Trophoblast cell (in vitro differentiated cells and primary cell): ENCODE measurements at regions not wholly inside any gene's neighbourhood (a gene's known extent, or its start where the extent isn't known, plus 50 kb on each side); places are given as distances from the start of the nearest gene placed in this dataset.

Experiments
- DNase-seq, 2 donors: peaks; one replicate each; pipeline ENCODE4 v3.0.0-alpha.2; 2016
- H2AFZ ChIP-seq: 2 replicates; pipeline ENCODE4 v1.6.1; 2013; ENCODE audit warnings: low read length, moderate library complexity, mild to moderate bottlenecking; ENCODE audit not compliant: insufficient read depth, poor library complexity
- H2AK5ac ChIP-seq: 2 replicates; pipeline ENCODE4 v1.6.1; 2013; ENCODE audit warnings: mild to moderate bottlenecking, low read length
- H2BK120ac ChIP-seq: 2 replicates; pipeline ENCODE4 v1.6.1; 2013; ENCODE audit warnings: low read length, mild to moderate bottlenecking, moderate library complexity; ENCODE audit not compliant: insufficient read depth, poor library complexity
- H2BK12ac ChIP-seq: 2 replicates; pipeline ENCODE4 v1.6.1; 2013; ENCODE audit warnings: mild to moderate bottlenecking, low read length, moderate library complexity
- H2BK5ac ChIP-seq: 2 replicates; pipeline ENCODE4 v1.6.1; 2013; ENCODE audit warnings: low read length, low read depth, moderate library complexity, mild to moderate bottlenecking; ENCODE audit not compliant: poor library complexity
- H3K14ac ChIP-seq: 2 replicates; pipeline ENCODE4 v1.6.1; 2013; ENCODE audit warnings: mild to moderate bottlenecking, low read length
- H3K18ac ChIP-seq: 2 replicates; pipeline ENCODE4 v1.6.1; 2013; ENCODE audit warnings: mild to moderate bottlenecking, low read length
- H3K23ac ChIP-seq: 2 replicates; pipeline ENCODE4 v1.6.1; 2013; ENCODE audit warnings: low read length
- H3K27ac ChIP-seq: 2 replicates; pipeline ENCODE4 v1.5.1; 2013; ENCODE audit warnings: low read depth, mild to moderate bottlenecking, inconsistent platforms, low read length, moderate library complexity
- H3K27me3 ChIP-seq: 2 replicates; pipeline ENCODE4 v1.6.1; 2013; ENCODE audit warnings: inconsistent platforms, mild to moderate bottlenecking, low read length, moderate library complexity; ENCODE audit not compliant: insufficient read depth
- H3K36me3 ChIP-seq, 2 experiments: 1 replicate in 1 of 2; 2 replicates in 1 of 2; pipeline ENCODE4 v1.6.1; 2013; ENCODE audit warnings: low read length in 2 of 2, mild to moderate bottlenecking in 2 of 2, moderate library complexity in 1 of 2; ENCODE audit not compliant: insufficient read depth in 2 of 2, control insufficient read depth in 1 of 2
- H3K4ac ChIP-seq: 2 replicates; pipeline ENCODE4 v1.6.1; 2013; ENCODE audit warnings: low read depth, mild to moderate bottlenecking, low read length, moderate library complexity
- H3K4me1 ChIP-seq, 2 experiments: 1 replicate in 1 of 2; 2 replicates in 1 of 2; pipeline ENCODE4 v1.6.1; 2013; ENCODE audit warnings: low read length in 2 of 2, mild to moderate bottlenecking in 2 of 2, moderate library complexity in 1 of 2; ENCODE audit not compliant: insufficient read depth in 2 of 2, control insufficient read depth in 1 of 2
- H3K4me2 ChIP-seq: 2 replicates; pipeline ENCODE4 v1.6.1; 2013; ENCODE audit warnings: inconsistent platforms, mild to moderate bottlenecking, low read length, moderate library complexity
- H3K4me3 ChIP-seq: 2 replicates; pipeline ENCODE4 v1.5.1; 2013; ENCODE audit warnings: mild to moderate bottlenecking, low read depth, low read length, inconsistent platforms
- H3K79me1 ChIP-seq: one replicate; pipeline ENCODE4 v1.6.1; 2013; ENCODE audit warnings: low read length
- H3K79me2 ChIP-seq: 2 replicates; pipeline ENCODE4 v1.6.1; 2013; ENCODE audit warnings: low read length, mild to moderate bottlenecking; ENCODE audit not compliant: control insufficient read depth, insufficient read depth, poor library complexity
- H3K9ac ChIP-seq: 2 replicates; pipeline ENCODE4 v1.6.1; 2013; ENCODE audit warnings: mild to moderate bottlenecking, low read length
- H3K9me3 ChIP-seq: 2 replicates; pipeline ENCODE4 v1.6.1; 2013; ENCODE audit warnings: low read depth, mild to moderate bottlenecking, control low read depth, inconsistent platforms, low read length; ENCODE audit not compliant: insufficient read depth
- H4K12ac ChIP-seq: 2 replicates; pipeline ENCODE4 v1.6.1; 2013; ENCODE audit warnings: low read depth, mild to moderate bottlenecking, low read length, moderate library complexity
- H4K8ac ChIP-seq: 2 replicates; pipeline ENCODE4 v1.6.1; 2013; ENCODE audit warnings: low read depth, mild to moderate bottlenecking, low read length, moderate library complexity
- H4K91ac ChIP-seq: one replicate; pipeline ENCODE4 v1.6.1; 2013; ENCODE audit warnings: low read depth, mild to moderate bottlenecking, low read length, moderate library complexity
- WGBS: extraction: QIAGEN DNeasy Blood & Tissue Kit; methylation state at CpG from one replicate; pipeline ENCODE4 v1.1.7; 2013; ENCODE audit warnings: missing lambda C conversion rate; ENCODE audit not compliant: insufficient read length, insufficient coverage; ENCODE audit errors: extremely low coverage; 5-methylcytosine and 5-hydroxymethylcytosine counted together

- no peaks in the 10 kb centered on the region for H3K36me3 ChIP-seq
- no peak overlapping the region for H4K91ac ChIP-seq
- no peaks in the 10 kb centered on the region for H3K79me1 ChIP-seq
- H2AK5ac ChIP-seq = no peak overlapping the region
- H3K4me1 ChIP-seq = no peaks in the 10 kb centered on the region
- H4K12ac ChIP-seq = no peak overlapping the region
- no peak overlapping the region for H3K9ac ChIP-seq
- H2BK120ac ChIP-seq = no peak overlapping the region
- H3K4me2 ChIP-seq = no peak overlapping the region
- H3K79me2 ChIP-seq = no peaks in the 10 kb centered on the region
- no peak overlapping the region for H3K18ac ChIP-seq
- H3K14ac ChIP-seq = no peak overlapping the region
- H2BK5ac ChIP-seq = no peak overlapping the region
- no peaks in the 10 kb centered on the region for H3K27me3 ChIP-seq
- no peak overlapping the region for H2AFZ ChIP-seq
- no peak overlapping the region for H3K27ac ChIP-seq
- no peak overlapping the region for H3K4ac ChIP-seq
- H4K8ac ChIP-seq = no peak overlapping the region
- H3K4me3 ChIP-seq = no peak overlapping the region
- no peak overlapping the region for H3K23ac ChIP-seq
- H3K9me3 ChIP-seq = no peaks in the 10 kb centered on the region
- H2BK12ac ChIP-seq = no peak overlapping the region
- WGBS = no CpG with 5 or more reads among the region's 4 CpGs
- no peak for DNase-seq
Measured at GRCh38 chr14:66231820-66232219, 254.4 kb upstream of the CCDC196 start.

- no peak overlapping the region for H2AFZ ChIP-seq
- H3K27me3 ChIP-seq = no peaks in the 10 kb centered on the region
- no peak overlapping the region for H4K12ac ChIP-seq
- no peak overlapping the region for H2BK120ac ChIP-seq
- no peak overlapping the region for H3K14ac ChIP-seq
- H3K4me1 ChIP-seq = no peaks in the 10 kb centered on the region
- no peak overlapping the region for H3K4me3 ChIP-seq
- no peak overlapping the region for H2BK12ac ChIP-seq
- H3K18ac ChIP-seq = no peak overlapping the region
- no peak overlapping the region for H2BK5ac ChIP-seq
- H3K9ac ChIP-seq = no peak overlapping the region
- DNase-seq = no peak
- H4K8ac ChIP-seq = no peak overlapping the region
- no peaks in the 10 kb centered on the region for H3K9me3 ChIP-seq
- no peak overlapping the region for H3K4me2 ChIP-seq
- H3K23ac ChIP-seq = no peak overlapping the region
- no peak overlapping the region for H3K4ac ChIP-seq
- WGBS = no CpG with 5 or more reads among the region's 4 CpGs
- H3K79me1 ChIP-seq = no peaks in the 10 kb centered on the region
- H3K27ac ChIP-seq = no peak overlapping the region
- no peaks in the 10 kb centered on the region for H3K36me3 ChIP-seq
- no peak overlapping the region for H4K91ac ChIP-seq
- no peak overlapping the region for H2AK5ac ChIP-seq
- no peaks in the 10 kb centered on the region for H3K79me2 ChIP-seq
Measured at GRCh38 chr14:66233591-66233990, 252.6 kb upstream of the CCDC196 start.

GRCh38 chr14:66234411-66234810 is 251.8 kb upstream of the CCDC196 start:
- Histone ChIP-seq H2BK120ac (no peak overlapping the region), H3K4me1 (no peaks in the 10 kb centered on the region), H3K4me2 (no peak overlapping the region), H3K14ac (no peak overlapping the region), H3K4ac (no peak overlapping the region), H4K8ac (no peak overlapping the region), H2BK12ac (no peak overlapping the region), H3K79me1 (no peaks in the 10 kb centered on the region), H2AK5ac (no peak overlapping the region), H4K12ac (no peak overlapping the region), H2BK5ac (no peak overlapping the region), H3K4me3 (no peak overlapping the region), H4K91ac (no peak overlapping the region), H3K27ac (no peak overlapping the region), H2AFZ (no peak overlapping the region), H3K18ac (no peak overlapping the region), H3K79me2 (no peaks in the 10 kb centered on the region), H3K9me3 (no peaks in the 10 kb centered on the region), H3K23ac (no peak overlapping the region), H3K9ac (no peak overlapping the region), H3K27me3 (no peaks in the 10 kb centered on the region), H3K36me3 (no peaks in the 10 kb centered on the region)
- no CpG with 5 or more reads among the region's 2 CpGs for WGBS
- no peak for DNase-seq

GRCh38 chr14:66237741-66238140 is 248.4 kb upstream of the CCDC196 start:
- Histone ChIP-seq H2AK5ac (no peak overlapping the region), H3K79me1 (no peaks in the 10 kb centered on the region), H2BK5ac (no peak overlapping the region), H3K14ac (no peak overlapping the region), H2BK12ac (no peak overlapping the region), H3K9me3 (no peaks in the 10 kb centered on the region), H3K27ac (no peak overlapping the region), H3K9ac (no peak overlapping the region), H2AFZ (no peak overlapping the region), H4K12ac (no peak overlapping the region), H3K18ac (no peak overlapping the region), H2BK120ac (no peak overlapping the region), H3K4me3 (no peak overlapping the region), H3K4me2 (no peak overlapping the region), H3K23ac (no peak overlapping the region), H3K27me3 (no peaks in the 10 kb centered on the region), H3K36me3 (no peaks in the 10 kb centered on the region), H3K79me2 (no peaks in the 10 kb centered on the region), H3K4me1 (no peaks in the 10 kb centered on the region), H3K4ac (no peak overlapping the region), H4K91ac (no peak overlapping the region), H4K8ac (no peak overlapping the region)
- no peak for DNase-seq
- WGBS = no CpG with 5 or more reads among the region's 4 CpGs
